WTC11 (cell line): ENCODE measurements at regions not wholly inside any gene's neighbourhood (a gene's known extent, or its start where the extent isn't known, plus 50 kb on each side); places are given as distances from the start of the nearest gene placed in this dataset.

Source experiments
- ATAC-seq: fragments of 200-7000 bp; cut with Tn5 transposase; 2 replicates; pipeline ENCODE4 v1.10.0; 2021; ENCODE audit warnings: mild to moderate bottlenecking, moderate library complexity
- CTCF ChIA-PET: fragments of 300-600 bp; sonication (Branson Sonifier 250); formaldehyde crosslinking; loops from one replicate; lab custom pipeline; 2021; ENCODE audit warnings: antibody characterized with exemption; lab: Charles Lee
- POLR2A ChIA-PET: fragments of 350-600 bp; sonication (Branson Sonifier 250); formaldehyde crosslinking; loops from one replicate; lab custom pipeline; 2021; ENCODE audit warnings: antibody characterized with exemption; lab: Charles Lee
- DNase-seq: peaks from one replicate; pipeline ENCODE4 v3.0.0; 2021; ENCODE audit warnings: low spot score
- H3K27ac Mint-ChIP-seq: 2 replicates; pipeline ENCODE4 v1.8.0; 2021; ENCODE audit warnings: mixed read lengths
- H3K27me3 Mint-ChIP-seq: 2 replicates; pipeline ENCODE4 v1.8.0; 2021; ENCODE audit warnings: low read depth, mild to moderate bottlenecking, moderate library complexity, mixed read lengths
- H3K36me3 Mint-ChIP-seq: 2 replicates; pipeline ENCODE4 v1.8.0; 2021; ENCODE audit warnings: mixed read lengths
- H3K4me1 Mint-ChIP-seq: 2 replicates; pipeline ENCODE4 v1.8.0; 2022; ENCODE audit warnings: mixed read lengths
- H3K4me3 Mint-ChIP-seq: 2 replicates; pipeline ENCODE4 v1.8.0; 2021; ENCODE audit warnings: mild to moderate bottlenecking, moderate library complexity, mixed read lengths
- H3K9me3 Mint-ChIP-seq: 2 replicates; pipeline ENCODE4 v1.8.0; 2021; ENCODE audit warnings: mixed read lengths
- CREB1 ChIP-seq: sonication (generic); formaldehyde crosslinking; IDR thresholded peaks from 2 replicates; pipeline ENCODE4 v1.8.0; 2023; ENCODE audit warnings: mild to moderate bottlenecking, missing genetic modification reagents
- CREM ChIP-seq: sonication (generic); formaldehyde crosslinking; IDR thresholded peaks from 2 replicates; pipeline ENCODE4 v1.8.1; 2022; ENCODE audit warnings: mild to moderate bottlenecking, missing genetic modification reagents, moderate library complexity
- EMX1 ChIP-seq: fragments of 250-450 bp; sonication (Bioruptor Pico); IDR thresholded peaks from 2 replicates; pipeline ENCODE4 v1.8.0; 2021; ENCODE audit warnings: mild to moderate bottlenecking
- FOXK1 ChIP-seq: sonication (generic); formaldehyde crosslinking; IDR thresholded peaks from 2 replicates; pipeline ENCODE4 v1.8.0; 2022; ENCODE audit warnings: mild to moderate bottlenecking, moderate library complexity, missing genetic modification reagents
- HMGA2 ChIP-seq: fragments of 250-450 bp; sonication (Bioruptor Pico); IDR thresholded peaks from 2 replicates; pipeline ENCODE4 v1.4.0; 2021; ENCODE audit warnings: mild to moderate bottlenecking, moderate library complexity
- JUN ChIP-seq: sonication (generic); formaldehyde crosslinking; IDR thresholded peaks from 2 replicates; pipeline ENCODE4 v1.8.0; 2023; ENCODE audit warnings: mild to moderate bottlenecking, missing genetic modification reagents
- NR1H2 ChIP-seq: sonication (generic); formaldehyde crosslinking; IDR thresholded peaks from 2 replicates; pipeline ENCODE4 v1.9.0; 2021; ENCODE audit warnings: mild to moderate bottlenecking, moderate library complexity, missing genetic modification reagents
- SMAD3 ChIP-seq: sonication (generic); formaldehyde crosslinking; IDR thresholded peaks from 2 replicates; pipeline ENCODE4 v1.8.0; 2022; ENCODE audit warnings: missing genetic modification reagents, mild to moderate bottlenecking, borderline replicate concordance
- ZNF219 ChIP-seq: sonication (generic); formaldehyde crosslinking; IDR thresholded peaks from 2 replicates; pipeline ENCODE4 v1.8.0; 2023; ENCODE audit warnings: missing genetic modification reagents, mild to moderate bottlenecking, borderline replicate concordance
- TF ChIP-seq, protein P1 (sequence below): sonication (generic); formaldehyde crosslinking; IDR thresholded peaks from 2 replicates; pipeline ENCODE4 v1.8.1; 2023; ENCODE audit warnings: mild to moderate bottlenecking, missing genetic modification reagents, borderline replicate concordance
- TF ChIP-seq, protein P2 (sequence below): sonication (generic); formaldehyde crosslinking; IDR thresholded peaks from 2 replicates; pipeline ENCODE4 v1.8.1; 2022; ENCODE audit warnings: mild to moderate bottlenecking, missing genetic modification reagents, moderate library complexity, borderline replicate concordance
- TF ChIP-seq, protein P3 (sequence below): fragments of 250-450 bp; sonication (Bioruptor Pico); IDR thresholded peaks from 2 replicates; pipeline ENCODE4 v1.9.0; 2021; ENCODE audit warnings: moderate library complexity, mild to moderate bottlenecking, inconsistent platforms, borderline replicate concordance
- TF ChIP-seq, protein P4 (sequence below): sonication (generic); formaldehyde crosslinking; conservative IDR thresholded peaks from 2 replicates; pipeline ENCODE4 v1.8.1; 2023; ENCODE audit warnings: mild to moderate bottlenecking, low read depth, missing genetic modification reagents, moderate library complexity
- TF ChIP-seq, protein P5 (sequence below): sonication (generic); formaldehyde crosslinking; IDR thresholded peaks from 2 replicates; pipeline ENCODE4 v1.8.1; 2023; ENCODE audit warnings: mild to moderate bottlenecking, moderate library complexity, missing genetic modification reagents
- TF ChIP-seq, protein P6 (sequence below): sonication (generic); formaldehyde crosslinking; IDR thresholded peaks from 2 replicates; pipeline ENCODE4 v1.8.0; 2022; ENCODE audit warnings: missing genetic modification reagents
- TF ChIP-seq, protein P7 (sequence below): sonication (generic); formaldehyde crosslinking; IDR thresholded peaks from 2 replicates; pipeline ENCODE4 v1.8.1; 2022; ENCODE audit warnings: missing genetic modification reagents, borderline replicate concordance

DNA sequence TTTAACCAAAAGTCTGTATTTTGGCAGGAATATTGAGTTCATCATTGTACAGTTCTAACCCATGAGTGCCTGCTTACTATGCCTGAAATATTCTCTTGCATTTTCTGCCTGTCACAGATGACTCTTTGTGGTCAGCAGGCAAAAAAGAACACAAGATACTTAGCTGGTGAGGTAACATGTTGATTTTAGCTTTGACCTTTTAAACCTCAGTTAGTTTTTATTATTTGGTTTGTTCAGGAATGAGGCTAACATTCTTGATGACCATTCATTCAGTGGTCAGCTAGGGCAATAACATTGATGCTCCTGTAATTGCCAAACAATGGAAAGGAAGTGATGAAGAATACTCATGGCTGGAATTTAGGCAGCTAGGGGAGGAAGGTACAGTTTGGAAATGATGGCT, 491.2 kb downstream of the PIK3C3 start:
- peaks cover 9% of the 10 kb centered on the region for H3K4me1 Mint-ChIP-seq
- H3K36me3 Mint-ChIP-seq: peaks cover 37% of the 10 kb centered on the region
- DNase-seq: no peak
- ChIA-PET POLR2A (no interaction called here), CTCF (no interaction called here)
- no peak overlapping the region for H3K27ac Mint-ChIP-seq
- H3K4me3 Mint-ChIP-seq: no peak overlapping the region
- no peak for TF ChIP-seq ZNF219 (CRISPR knock-in tag)
- TF ChIP-seq CREM (CRISPR knock-in tag): no peak
- TF ChIP-seq, protein P1, sequence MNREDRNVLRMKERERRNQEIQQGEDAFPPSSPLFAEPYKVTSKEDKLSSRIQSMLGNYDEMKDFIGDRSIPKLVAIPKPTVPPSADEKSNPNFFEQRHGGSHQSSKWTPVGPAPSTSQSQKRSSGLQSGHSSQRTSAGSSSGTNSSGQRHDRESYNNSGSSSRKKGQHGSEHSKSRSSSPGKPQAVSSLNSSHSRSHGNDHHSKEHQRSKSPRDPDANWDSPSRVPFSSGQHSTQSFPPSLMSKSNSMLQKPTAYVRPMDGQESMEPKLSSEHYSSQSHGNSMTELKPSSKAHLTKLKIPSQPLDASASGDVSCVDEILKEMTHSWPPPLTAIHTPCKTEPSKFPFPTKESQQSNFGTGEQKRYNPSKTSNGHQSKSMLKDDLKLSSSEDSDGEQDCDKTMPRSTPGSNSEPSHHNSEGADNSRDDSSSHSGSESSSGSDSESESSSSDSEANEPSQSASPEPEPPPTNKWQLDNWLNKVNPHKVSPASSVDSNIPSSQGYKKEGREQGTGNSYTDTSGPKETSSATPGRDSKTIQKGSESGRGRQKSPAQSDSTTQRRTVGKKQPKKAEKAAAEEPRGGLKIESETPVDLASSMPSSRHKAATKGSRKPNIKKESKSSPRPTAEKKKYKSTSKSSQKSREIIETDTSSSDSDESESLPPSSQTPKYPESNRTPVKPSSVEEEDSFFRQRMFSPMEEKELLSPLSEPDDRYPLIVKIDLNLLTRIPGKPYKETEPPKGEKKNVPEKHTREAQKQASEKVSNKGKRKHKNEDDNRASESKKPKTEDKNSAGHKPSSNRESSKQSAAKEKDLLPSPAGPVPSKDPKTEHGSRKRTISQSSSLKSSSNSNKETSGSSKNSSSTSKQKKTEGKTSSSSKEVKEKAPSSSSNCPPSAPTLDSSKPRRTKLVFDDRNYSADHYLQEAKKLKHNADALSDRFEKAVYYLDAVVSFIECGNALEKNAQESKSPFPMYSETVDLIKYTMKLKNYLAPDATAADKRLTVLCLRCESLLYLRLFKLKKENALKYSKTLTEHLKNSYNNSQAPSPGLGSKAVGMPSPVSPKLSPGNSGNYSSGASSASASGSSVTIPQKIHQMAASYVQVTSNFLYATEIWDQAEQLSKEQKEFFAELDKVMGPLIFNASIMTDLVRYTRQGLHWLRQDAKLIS (CRISPR knock-in tag): no peak
- TF ChIP-seq JUN: no peak
- TF ChIP-seq, protein P2, sequence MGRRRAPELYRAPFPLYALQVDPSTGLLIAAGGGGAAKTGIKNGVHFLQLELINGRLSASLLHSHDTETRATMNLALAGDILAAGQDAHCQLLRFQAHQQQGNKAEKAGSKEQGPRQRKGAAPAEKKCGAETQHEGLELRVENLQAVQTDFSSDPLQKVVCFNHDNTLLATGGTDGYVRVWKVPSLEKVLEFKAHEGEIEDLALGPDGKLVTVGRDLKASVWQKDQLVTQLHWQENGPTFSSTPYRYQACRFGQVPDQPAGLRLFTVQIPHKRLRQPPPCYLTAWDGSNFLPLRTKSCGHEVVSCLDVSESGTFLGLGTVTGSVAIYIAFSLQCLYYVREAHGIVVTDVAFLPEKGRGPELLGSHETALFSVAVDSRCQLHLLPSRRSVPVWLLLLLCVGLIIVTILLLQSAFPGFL (CRISPR knock-in tag): no peak
- TF ChIP-seq HMGA2 (CRISPR knock-in tag): no peak
- no peak for TF ChIP-seq SMAD3
- TF ChIP-seq, protein P3, sequence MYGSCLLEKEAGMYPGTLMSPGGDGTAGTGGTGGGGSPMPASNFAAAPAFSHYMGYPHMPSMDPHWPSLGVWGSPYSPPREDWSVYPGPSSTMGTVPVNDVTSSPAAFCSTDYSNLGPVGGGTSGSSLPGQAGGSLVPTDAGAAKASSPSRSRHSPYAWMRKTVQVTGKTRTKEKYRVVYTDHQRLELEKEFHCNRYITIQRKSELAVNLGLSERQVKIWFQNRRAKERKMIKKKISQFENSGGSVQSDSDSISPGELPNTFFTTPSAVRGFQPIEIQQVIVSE (CRISPR knock-in tag): no peak
- no peak for TF ChIP-seq EMX1 (CRISPR knock-in tag)
- TF ChIP-seq CREB1 (CRISPR knock-in tag): no peak
- no peak for TF ChIP-seq FOXK1 (CRISPR knock-in tag)
- TF ChIP-seq, all 79 proteins: peak for 0
- no peak for ATAC-seq
- peaks cover 55% of the 10 kb centered on the region for H3K9me3 Mint-ChIP-seq
- H3K27me3 Mint-ChIP-seq: no peaks in the 10 kb centered on the region

DNA sequence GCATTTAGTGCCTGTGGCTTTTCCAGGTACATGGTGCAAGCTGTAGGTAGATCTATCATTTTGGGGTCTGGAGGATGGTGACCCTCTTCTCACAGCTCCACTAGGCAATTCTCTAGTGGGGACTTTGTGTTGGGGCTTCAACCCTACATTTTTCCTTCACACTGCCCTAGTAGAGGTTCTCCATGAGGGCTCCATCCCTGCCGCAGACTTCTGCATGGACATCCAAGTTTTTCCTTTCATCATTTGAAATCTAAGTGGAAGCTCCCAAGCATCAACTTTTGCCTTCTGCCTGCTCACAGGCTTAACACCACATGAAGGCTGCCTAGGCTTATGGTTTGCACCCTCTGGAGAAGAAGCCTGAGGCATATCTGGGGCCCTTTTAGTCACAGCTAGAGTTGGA, 492.7 kb downstream of the PIK3C3 start:
- Mint-ChIP-seq H3K27ac (no peak overlapping the region), H3K9me3 (peaks cover 59% of the 10 kb centered on the region), H3K27me3 (no peaks in the 10 kb centered on the region), H3K36me3 (peaks cover 37% of the 10 kb centered on the region), H3K4me3 (no peak overlapping the region), H3K4me1 (peaks cover 9% of the 10 kb centered on the region)
- POLR2A ChIA-PET: no interaction called here
- DNase-seq (no peak), ATAC-seq (no peak)
- CTCF ChIA-PET: no interaction called here
- TF ChIP-seq NR1H2 (CRISPR knock-in tag): no peak
- TF ChIP-seq, protein P4, sequence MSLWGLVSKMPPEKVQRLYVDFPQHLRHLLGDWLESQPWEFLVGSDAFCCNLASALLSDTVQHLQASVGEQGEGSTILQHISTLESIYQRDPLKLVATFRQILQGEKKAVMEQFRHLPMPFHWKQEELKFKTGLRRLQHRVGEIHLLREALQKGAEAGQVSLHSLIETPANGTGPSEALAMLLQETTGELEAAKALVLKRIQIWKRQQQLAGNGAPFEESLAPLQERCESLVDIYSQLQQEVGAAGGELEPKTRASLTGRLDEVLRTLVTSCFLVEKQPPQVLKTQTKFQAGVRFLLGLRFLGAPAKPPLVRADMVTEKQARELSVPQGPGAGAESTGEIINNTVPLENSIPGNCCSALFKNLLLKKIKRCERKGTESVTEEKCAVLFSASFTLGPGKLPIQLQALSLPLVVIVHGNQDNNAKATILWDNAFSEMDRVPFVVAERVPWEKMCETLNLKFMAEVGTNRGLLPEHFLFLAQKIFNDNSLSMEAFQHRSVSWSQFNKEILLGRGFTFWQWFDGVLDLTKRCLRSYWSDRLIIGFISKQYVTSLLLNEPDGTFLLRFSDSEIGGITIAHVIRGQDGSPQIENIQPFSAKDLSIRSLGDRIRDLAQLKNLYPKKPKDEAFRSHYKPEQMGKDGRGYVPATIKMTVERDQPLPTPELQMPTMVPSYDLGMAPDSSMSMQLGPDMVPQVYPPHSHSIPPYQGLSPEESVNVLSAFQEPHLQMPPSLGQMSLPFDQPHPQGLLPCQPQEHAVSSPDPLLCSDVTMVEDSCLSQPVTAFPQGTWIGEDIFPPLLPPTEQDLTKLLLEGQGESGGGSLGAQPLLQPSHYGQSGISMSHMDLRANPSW (CRISPR knock-in tag): no peak
- TF ChIP-seq, protein P5, sequence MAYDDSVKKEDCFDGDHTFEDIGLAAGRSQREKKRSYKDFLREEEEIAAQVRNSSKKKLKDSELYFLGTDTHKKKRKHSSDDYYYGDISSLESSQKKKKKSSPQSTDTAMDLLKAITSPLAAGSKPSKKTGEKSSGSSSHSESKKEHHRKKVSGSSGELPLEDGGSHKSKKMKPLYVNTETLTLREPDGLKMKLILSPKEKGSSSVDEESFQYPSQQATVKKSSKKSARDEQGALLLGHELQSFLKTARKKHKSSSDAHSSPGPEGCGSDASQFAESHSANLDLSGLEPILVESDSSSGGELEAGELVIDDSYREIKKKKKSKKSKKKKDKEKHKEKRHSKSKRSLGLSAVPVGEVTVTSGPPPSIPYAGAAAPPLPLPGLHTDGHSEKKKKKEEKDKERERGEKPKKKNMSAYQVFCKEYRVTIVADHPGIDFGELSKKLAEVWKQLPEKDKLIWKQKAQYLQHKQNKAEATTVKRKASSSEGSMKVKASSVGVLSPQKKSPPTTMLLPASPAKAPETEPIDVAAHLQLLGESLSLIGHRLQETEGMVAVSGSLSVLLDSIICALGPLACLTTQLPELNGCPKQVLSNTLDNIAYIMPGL (CRISPR knock-in tag): no peak
- TF ChIP-seq, protein P3 (CRISPR knock-in tag): no peak
- TF ChIP-seq, protein P6, sequence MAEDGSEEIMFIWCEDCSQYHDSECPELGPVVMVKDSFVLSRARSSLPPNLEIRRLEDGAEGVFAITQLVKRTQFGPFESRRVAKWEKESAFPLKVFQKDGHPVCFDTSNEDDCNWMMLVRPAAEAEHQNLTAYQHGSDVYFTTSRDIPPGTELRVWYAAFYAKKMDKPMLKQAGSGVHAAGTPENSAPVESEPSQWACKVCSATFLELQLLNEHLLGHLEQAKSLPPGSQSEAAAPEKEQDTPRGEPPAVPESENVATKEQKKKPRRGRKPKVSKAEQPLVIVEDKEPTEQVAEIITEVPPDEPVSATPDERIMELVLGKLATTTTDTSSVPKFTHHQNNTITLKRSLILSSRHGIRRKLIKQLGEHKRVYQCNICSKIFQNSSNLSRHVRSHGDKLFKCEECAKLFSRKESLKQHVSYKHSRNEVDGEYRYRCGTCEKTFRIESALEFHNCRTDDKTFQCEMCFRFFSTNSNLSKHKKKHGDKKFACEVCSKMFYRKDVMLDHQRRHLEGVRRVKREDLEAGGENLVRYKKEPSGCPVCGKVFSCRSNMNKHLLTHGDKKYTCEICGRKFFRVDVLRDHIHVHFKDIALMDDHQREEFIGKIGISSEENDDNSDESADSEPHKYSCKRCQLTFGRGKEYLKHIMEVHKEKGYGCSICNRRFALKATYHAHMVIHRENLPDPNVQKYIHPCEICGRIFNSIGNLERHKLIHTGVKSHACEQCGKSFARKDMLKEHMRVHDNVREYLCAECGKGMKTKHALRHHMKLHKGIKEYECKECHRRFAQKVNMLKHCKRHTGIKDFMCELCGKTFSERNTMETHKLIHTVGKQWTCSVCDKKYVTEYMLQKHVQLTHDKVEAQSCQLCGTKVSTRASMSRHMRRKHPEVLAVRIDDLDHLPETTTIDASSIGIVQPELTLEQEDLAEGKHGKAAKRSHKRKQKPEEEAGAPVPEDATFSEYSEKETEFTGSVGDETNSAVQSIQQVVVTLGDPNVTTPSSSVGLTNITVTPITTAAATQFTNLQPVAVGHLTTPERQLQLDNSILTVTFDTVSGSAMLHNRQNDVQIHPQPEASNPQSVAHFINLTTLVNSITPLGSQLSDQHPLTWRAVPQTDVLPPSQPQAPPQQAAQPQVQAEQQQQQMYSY (CRISPR knock-in tag): no peak
- TF ChIP-seq, protein P7, sequence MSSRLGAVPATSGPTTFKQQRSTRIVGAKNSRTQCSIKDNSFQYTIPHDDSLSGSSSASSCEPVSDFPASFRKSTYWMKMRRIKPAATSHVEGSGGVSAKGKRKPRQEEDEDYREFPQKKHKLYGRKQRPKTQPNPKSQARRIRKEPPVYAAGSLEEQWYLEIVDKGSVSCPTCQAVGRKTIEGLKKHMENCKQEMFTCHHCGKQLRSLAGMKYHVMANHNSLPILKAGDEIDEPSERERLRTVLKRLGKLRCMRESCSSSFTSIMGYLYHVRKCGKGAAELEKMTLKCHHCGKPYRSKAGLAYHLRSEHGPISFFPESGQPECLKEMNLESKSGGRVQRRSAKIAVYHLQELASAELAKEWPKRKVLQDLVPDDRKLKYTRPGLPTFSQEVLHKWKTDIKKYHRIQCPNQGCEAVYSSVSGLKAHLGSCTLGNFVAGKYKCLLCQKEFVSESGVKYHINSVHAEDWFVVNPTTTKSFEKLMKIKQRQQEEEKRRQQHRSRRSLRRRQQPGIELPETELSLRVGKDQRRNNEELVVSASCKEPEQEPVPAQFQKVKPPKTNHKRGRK (CRISPR knock-in tag): no peak
